ENCODE measurements at regions not wholly inside any gene's neighbourhood (a gene's known extent, or its start where the extent isn't known, plus 50 kb on each side); places are given as distances from the start of the nearest gene placed in this dataset.
A peak's percentile ranks its signal among the peaks of the same experiment; 100 is the strongest.

- DNase-seq (ENCODE audit: low spot score) (no peak), ATAC-seq (no peak)
- H3K27me3 Mint-ChIP-seq (ENCODE audit: insufficient read depth, low read depth, poor library complexity): peaks cover 4% of the 10 kb centered on the region
- no peak overlapping the region for H3K27ac Mint-ChIP-seq
- Histone ChIP-seq H3K9me2 (ENCODE audit: insufficient read depth) (peaks cover 13% of the 10 kb centered on the region; the same call in 1 of the 2 replicates), H3F3A (replicated peaks; ENCODE audit: low read depth) (no peaks in the 10 kb centered on the region), H3K27me3 (ENCODE audit: insufficient read depth) (no peaks in the 10 kb centered on the region), H3K36me3 (ENCODE audit: insufficient read depth) (peaks cover 10% of the 10 kb centered on the region; the same call in 1 of the 2 replicates), H3K27ac (ENCODE audit: low read depth) (no peak overlapping the region), H4K20me1 (replicated peaks; ENCODE audit: insufficient read depth) (no peaks in the 10 kb centered on the region), H2AFZ (peak overlapping the region; percentile 1; the same call in 1 of the 2 replicates), H3K4me2 (no peak overlapping the region), H3K4me1 (ENCODE audit: insufficient read depth) (0 out of 2 replicates have a peak, but pooled peaks cover 4% of the 10 kb centered on the region), H3K4me3 (no peak overlapping the region), H3K79me2 (replicated peaks; ENCODE audit: insufficient read depth) (no peaks in the 10 kb centered on the region)
- H3K4me3 Mint-ChIP-seq: no peak overlapping the region
- peaks cover 35% of the 10 kb centered on the region for H3K9me3 Mint-ChIP-seq
- TF ChIP-seq NANOG (IDR thresholded peaks at IDR 0.05; ENCODE audit: borderline replicate concordance) (no peak), ZNF331 (CRISPR knock-in tag; IDR thresholded peaks at IDR 0.05; ENCODE audit: low read depth) (no peak), ZNF462 (CRISPR knock-in tag; IDR thresholded peaks at IDR 0.05) (no peak), EZH2phosphoT487 (IDR thresholded peaks at IDR 0.05; ENCODE audit: unreplicated experiment) (no peak), ZNF114 (CRISPR knock-in tag; IDR thresholded peaks at IDR 0.05) (no peak), REST (IDR thresholded peaks at IDR 0.05; ENCODE audit: unreplicated experiment) (no peak), CREB1 (CRISPR knock-in tag; IDR thresholded peaks at IDR 0.05; ENCODE audit: low read depth) (no peak), JUNB (IDR thresholded peaks at IDR 0.05; ENCODE audit: unreplicated experiment) (no peak)
- TF ChIP-seq, protein P1, sequence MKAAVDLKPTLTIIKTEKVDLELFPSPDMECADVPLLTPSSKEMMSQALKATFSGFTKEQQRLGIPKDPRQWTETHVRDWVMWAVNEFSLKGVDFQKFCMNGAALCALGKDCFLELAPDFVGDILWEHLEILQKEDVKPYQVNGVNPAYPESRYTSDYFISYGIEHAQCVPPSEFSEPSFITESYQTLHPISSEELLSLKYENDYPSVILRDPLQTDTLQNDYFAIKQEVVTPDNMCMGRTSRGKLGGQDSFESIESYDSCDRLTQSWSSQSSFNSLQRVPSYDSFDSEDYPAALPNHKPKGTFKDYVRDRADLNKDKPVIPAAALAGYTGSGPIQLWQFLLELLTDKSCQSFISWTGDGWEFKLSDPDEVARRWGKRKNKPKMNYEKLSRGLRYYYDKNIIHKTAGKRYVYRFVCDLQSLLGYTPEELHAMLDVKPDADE (IDR thresholded peaks at IDR 0.05): no peak
- H3K36me3 Mint-ChIP-seq (ENCODE audit: low read depth): peaks cover 32% of the 10 kb centered on the region
- no peaks in the 10 kb centered on the region for H3K4me1 Mint-ChIP-seq
Observed at GRCh38 chr4:103364083-103364482, 165.9 kb upstream of the CENPE start.
